ENCODE measurements at regions not wholly inside any gene's neighbourhood (a gene's known extent, or its start where the extent isn't known, plus 50 kb on each side); places are given as distances from the start of the nearest gene placed in this dataset.
A peak's percentile ranks its signal among the peaks of the same experiment; 100 is the strongest.
"Not testable (repeated sequence)": the region's sequence is repeated elsewhere in the genome, so short reads cannot be mapped to it uniquely, and the experiment has no call there.

GRCh38 chr12:13348464-13348863 is 151.9 kb downstream of the EMP1 start:
- no peak for DNase-seq (ENCODE audit: low read depth)

- DNase-seq (ENCODE audit: low read depth) = peak; percentile 37
Observed at GRCh38 chr12:13347241-13348043, 150.9 kb downstream of the EMP1 start.

- no peak for DNase-seq (ENCODE audit: low read depth)
Observed at GRCh38 chr12:13345722-13346121, 149.2 kb downstream of the EMP1 start.

GRCh38 chr12:13343375-13343774 is 146.8 kb downstream of the EMP1 start:
- no peak for DNase-seq (ENCODE audit: low read depth)

- DNase-seq (ENCODE audit: low read depth) = no peak
Observed at GRCh38 chr12:13342971-13343370, 146.4 kb downstream of the EMP1 start.

GRCh38 chr12:13340149-13340548 is 143.6 kb downstream of the EMP1 start:
- DNase-seq (ENCODE audit: low read depth) = no peak

GRCh38 chr12:13339538-13339937 is 143.0 kb downstream of the EMP1 start:
- no peak for DNase-seq (ENCODE audit: low read depth)

DNA sequence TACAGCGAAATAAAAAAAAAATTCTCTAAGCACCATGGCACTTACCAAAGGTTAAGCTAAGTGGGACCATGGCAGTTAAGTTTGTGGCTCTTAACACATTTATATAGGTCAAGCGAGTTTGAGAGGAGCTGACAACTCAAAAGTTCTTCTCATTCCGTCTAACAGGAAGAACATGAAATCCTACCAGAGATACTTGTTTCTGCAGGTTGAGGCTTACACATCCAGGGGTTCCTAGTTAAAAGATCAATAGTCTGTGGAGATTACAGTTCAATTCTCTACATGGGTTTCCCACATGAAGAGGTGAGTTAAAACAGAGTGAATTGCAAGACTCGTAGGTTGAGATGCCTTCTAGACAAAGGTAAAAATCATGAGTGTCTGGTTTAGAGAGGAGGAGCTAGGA is 142.6 kb downstream of the EMP1 start:
- no peak for DNase-seq (ENCODE audit: low read depth)

DNA sequence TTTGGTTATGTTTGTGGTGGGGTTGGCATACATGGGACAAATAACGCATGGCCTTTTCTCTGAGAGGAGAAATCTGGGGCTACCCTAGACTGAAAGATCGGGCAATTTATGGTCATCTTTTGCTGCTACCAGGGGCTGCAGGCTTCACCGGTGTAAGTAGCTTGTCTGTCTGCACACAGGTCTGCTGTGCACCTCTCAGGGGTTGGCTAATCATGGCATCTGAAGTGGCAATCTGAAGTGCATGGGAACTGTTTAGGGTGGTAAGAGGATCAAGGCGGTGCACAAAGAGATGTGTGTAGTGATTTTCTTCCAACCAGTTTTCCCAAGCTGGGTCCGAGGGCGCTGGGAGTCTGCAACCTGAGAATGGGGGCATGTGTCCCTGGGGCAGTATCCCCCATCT is 141.3 kb downstream of the EMP1 start:
- DNase-seq (ENCODE audit: low read depth) = no peak

DNA sequence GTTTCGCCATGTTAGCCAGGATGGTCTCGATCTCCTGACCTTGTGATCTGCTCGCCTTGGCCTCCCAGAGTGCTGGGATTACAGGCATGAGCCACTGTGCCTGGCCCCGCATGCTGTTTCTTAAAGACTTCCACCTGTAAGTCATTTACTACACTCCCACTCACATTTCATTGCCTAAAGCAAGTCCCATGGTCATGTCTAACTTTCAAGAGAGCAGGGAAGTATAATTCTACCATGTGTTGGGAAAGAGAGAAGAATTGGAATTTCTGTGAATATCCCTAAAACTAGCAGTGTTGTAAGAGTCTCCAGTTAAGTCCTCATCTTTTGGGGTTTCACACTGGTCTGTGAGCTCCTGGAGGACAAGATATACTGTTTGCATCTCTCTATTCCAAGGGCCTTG is 139.7 kb downstream of the EMP1 start:
- no peak for DNase-seq (ENCODE audit: low read depth)

- DNase-seq (ENCODE audit: low read depth) = no peak
Observed at GRCh38 chr12:13328535-13328934, 132.0 kb downstream of the EMP1 start.

- no peak for DNase-seq (ENCODE audit: low read depth)
Observed at GRCh38 chr12:13326076-13326475, 129.6 kb downstream of the EMP1 start.

DNA sequence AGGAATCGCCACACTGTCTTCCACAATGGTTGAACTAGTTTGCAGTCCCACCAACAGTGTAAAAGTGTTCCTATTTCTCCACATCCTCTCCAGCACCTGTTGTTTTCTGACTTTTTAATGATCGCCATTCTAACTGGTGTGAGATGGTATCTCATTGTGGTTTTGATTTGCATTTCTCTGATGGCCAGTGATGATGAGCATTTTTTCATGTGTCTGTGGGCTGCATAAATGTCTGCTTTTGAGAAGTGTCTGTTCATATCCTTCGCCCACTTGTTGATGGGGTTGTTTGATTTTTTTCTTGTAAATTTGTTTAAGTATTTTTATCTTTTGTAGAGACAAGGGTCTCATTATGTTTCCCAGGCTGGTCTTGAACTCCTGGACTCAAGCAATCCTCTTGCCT is 128.5 kb downstream of the EMP1 start:
- DNase-seq (ENCODE audit: low read depth) = not testable (repeated sequence)

DNA sequence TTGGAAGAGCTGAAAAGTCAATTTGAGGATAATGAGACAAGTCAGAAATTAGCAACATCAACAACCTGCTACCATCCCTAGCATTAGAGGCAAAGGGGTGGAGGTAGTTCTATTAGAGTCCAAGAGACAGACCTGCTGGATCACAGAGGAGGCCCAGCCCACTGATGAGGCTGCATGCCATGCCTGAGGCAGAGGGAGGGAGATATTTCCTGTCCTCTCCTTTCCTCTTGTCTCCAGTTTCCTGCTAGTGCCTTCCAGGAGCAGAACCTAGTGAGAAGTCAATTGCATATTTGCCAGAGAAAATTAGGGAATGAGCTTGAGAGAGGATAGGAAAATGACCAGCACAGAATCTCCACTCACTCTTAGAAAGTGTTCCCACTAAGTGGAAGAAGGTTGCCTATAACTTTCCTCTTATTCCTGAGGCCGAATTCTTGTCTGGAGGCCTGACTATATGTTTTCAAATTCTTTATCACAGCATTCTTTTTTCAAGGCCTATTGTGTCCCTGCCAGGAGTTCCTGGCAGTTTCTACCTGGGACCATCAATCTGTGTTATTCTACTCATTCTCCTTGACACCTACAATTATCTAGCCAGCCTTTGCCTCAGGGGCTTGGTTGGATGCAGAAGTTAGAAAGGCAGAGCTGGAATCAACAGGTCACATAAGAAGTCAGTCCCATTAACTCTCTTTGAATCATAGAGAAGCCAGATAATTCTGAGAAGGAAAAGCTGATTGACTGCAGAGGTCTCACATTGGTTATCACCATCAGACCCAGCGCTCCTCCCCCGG is 121.9 kb downstream of the EMP1 start:
- DNase-seq (ENCODE audit: low read depth) = no peak

GRCh38 chr12:13316587-13317246 is 120.2 kb downstream of the EMP1 start:
- DNase-seq (ENCODE audit: low read depth) = no peak

GRCh38 chr12:13313886-13314285 is 117.4 kb downstream of the EMP1 start:
- DNase-seq (ENCODE audit: low read depth) = no peak

DNA sequence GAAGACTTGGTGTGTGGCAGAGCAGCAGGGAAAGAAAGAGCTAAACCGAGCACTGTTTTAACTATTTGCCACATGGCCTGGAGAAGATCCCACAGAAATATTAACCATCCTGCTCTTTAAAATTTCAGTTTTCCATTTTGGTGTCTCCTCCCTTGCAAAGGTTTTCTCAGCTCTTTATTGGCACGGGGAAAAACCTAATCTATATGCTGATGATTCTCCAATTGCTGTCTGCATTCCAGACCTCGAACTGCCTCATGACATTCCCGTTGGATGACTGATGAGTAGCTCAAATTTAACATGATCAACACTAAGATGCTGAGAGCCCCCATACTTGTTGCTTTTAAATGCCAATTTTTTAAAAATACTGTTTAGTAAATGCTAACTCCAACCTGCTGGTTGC is 115.0 kb downstream of the EMP1 start:
- no peak for DNase-seq (ENCODE audit: low read depth)

GRCh38 chr12:13307143-13307816 is 110.8 kb downstream of the EMP1 start:
- no peak for DNase-seq (ENCODE audit: low read depth)

- DNase-seq (ENCODE audit: low read depth) = no peak
Observed at GRCh38 chr12:13304924-13305323, 108.4 kb downstream of the EMP1 start.

- no peak for DNase-seq (ENCODE audit: low read depth)
Observed at GRCh38 chr12:13299457-13299856, 102.9 kb downstream of the EMP1 start.

DNA sequence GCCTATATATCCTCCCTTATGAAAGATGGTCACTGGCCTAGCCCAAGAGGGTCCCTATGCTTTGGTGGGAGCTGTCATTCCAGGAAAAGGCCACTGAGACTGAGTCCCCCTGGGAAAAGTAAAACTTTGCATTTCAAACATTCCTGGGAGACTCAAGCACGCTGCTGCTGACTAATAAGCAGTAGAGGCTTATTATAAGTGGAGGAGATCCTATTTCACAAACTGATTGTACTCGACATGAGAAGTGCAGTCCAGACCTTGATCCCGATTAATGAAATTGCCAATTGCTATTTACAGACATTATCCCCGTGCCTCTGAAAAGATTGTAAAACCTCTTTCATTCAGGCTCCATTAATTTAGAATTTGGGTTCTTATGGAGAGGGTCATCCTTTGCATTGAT is 96.6 kb downstream of the EMP1 start:
- DNase-seq (ENCODE audit: low read depth) = no peak

DNA sequence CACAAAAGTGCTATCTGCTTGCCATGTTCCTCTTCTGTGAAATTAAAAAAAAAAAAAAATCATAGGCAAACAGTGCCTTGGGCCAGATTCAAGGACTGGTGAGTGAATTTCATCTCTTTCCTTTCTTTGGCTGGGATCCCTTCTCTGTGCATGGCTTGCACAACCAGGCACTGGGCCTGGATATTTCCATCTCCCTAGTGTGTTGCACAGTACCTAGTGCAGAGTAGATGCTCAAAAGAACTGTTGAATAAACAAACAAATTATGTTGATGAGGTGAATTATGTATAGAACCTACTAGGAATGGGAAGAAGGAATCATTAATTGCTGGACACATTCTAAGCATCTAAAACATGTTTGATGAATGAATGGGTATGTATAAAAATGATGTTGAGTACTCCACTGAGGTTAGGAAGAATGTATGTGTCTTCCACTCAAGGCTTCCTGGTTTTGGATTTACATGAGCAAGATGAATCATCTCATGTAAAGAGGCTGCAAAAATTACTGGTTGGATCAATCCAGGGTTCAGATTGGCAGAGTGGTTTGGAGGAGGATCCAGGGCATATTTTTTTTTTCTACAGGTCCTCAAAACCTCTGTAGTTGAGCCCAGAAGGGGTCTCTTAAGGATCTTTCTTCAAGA is 93.2 kb downstream of the EMP1 start:
- DNase-seq (ENCODE audit: low read depth) = no peak

All from stimulated activated CD8-positive, alpha-beta memory T cell treated with anti-CD3 and anti-CD28 coated beads, Interleukin-4, amount 100 ng/mL, for 24 hours (primary cell).